Erythroblast (primary cell): ENCODE measurements at regions not wholly inside any gene's neighbourhood (a gene's known extent, or its start where the extent isn't known, plus 50 kb on each side); places are given as distances from the start of the nearest gene placed in this dataset.

ENCODE experiments used
- GATA1 ChIP-seq: IDR thresholded peaks from 2 replicates; pipeline ENCODE4 v1.6.1; 2011; ENCODE audit warnings: low read depth, mild to moderate bottlenecking, control low read depth, low read length, moderate library complexity
- POLR2A ChIP-seq: IDR thresholded peaks from 2 replicates; pipeline ENCODE4 v1.6.1; 2011; ENCODE audit warnings: mild to moderate bottlenecking, low read length

GRCh38 chr4:14047840-14048239 lies 420.3 kb upstream of the BOD1L1 start:
- TF ChIP-seq POLR2A: no peak
- no peak for TF ChIP-seq GATA1
